IMR-90 (cell line): ENCODE measurements at regions not wholly inside any gene's neighbourhood (a gene's known extent, or its start where the extent isn't known, plus 50 kb on each side); places are given as distances from the start of the nearest gene placed in this dataset.

ENCODE experiments used
- ATAC-seq: fragments of 200-7000 bp; cut with Tn5 transposase; 2 replicates; pipeline ENCODE4 v1.9.1; 2020; ENCODE audit warnings: low read depth, mild to moderate bottlenecking, moderate library complexity
- BruUV-seq: library from RNA; stranded (reverse); fragments of 400-500 nt; replicated peaks from 2 replicates; lab custom pipeline; 2021; lab: Mats Ljungman, UMichigan
- CTCF ChIA-PET: fragments of 300-600 bp; formaldehyde crosslinking; extraction: SDS; loops from one replicate; lab custom pipeline; 2021; ENCODE audit warnings: antibody characterized with exemption; lab: Yijun Ruan, JAX
- POLR2A ChIA-PET: fragments of 300-600 bp; sonication (Branson Sonifier 250); formaldehyde crosslinking; loops from one replicate; lab custom pipeline; 2022; ENCODE audit warnings: antibody characterized with exemption; ENCODE audit not compliant: unreplicated experiment; lab: Charles Lee
- DNase-seq: peaks from one replicate; pipeline ENCODE4 v3.0.0; 2013
- H2AFZ ChIP-seq: replicated peaks from 2 replicates; pipeline ENCODE3; 2013; ENCODE audit warnings: low read length, mild to moderate bottlenecking; ENCODE audit not compliant: poor library complexity
- H2AK5ac ChIP-seq: 2 replicates; pipeline ENCODE4 v1.6.1; 2013; ENCODE audit warnings: low read depth, low read length, inconsistent platforms
- H2AK9ac ChIP-seq: replicated peaks from 2 replicates; pipeline ENCODE3; 2013; ENCODE audit warnings: mild to moderate bottlenecking, low read depth, low read length, moderate library complexity; ENCODE audit not compliant: poor library complexity
- H2BK120ac ChIP-seq: 2 replicates; pipeline ENCODE4 v1.6.1; 2013; ENCODE audit warnings: low read depth, low read length, inconsistent platforms
- H2BK15ac ChIP-seq: 3 replicates; pipeline ENCODE4 v1.6.1; 2013; ENCODE audit warnings: low read depth, low read length, inconsistent platforms
- H2BK20ac ChIP-seq: 2 replicates; pipeline ENCODE4 v1.6.1; 2013; ENCODE audit warnings: low read depth, mild to moderate bottlenecking, inconsistent platforms, low read length, moderate library complexity
- H2BK5ac ChIP-seq: 2 replicates; pipeline ENCODE4 v1.6.1; 2013; ENCODE audit warnings: mild to moderate bottlenecking, low read depth, low read length, inconsistent platforms; ENCODE audit not compliant: poor library complexity, severe bottlenecking
- H3K14ac ChIP-seq: replicated peaks from 2 replicates; pipeline ENCODE4 v1.6.1; 2013; ENCODE audit warnings: low read depth, low read length, inconsistent platforms
- H3K18ac ChIP-seq: 2 replicates; pipeline ENCODE4 v1.6.1; 2013; ENCODE audit warnings: low read depth, low read length, control low read depth
- H3K23ac ChIP-seq: 2 replicates; pipeline ENCODE4 v1.6.1; 2013; ENCODE audit warnings: low read depth, low read length, inconsistent platforms
- H3K27ac ChIP-seq: 2 replicates; pipeline ENCODE4 v1.5.1; 2013; ENCODE audit warnings: mild to moderate bottlenecking, control low read depth, low read length; ENCODE audit not compliant: insufficient read depth
- H3K27me3 ChIP-seq: 2 replicates; pipeline ENCODE4 v1.6.1; 2013; ENCODE audit warnings: low read length; ENCODE audit not compliant: control insufficient read depth, insufficient read depth
- H3K36me3 ChIP-seq: 2 replicates; pipeline ENCODE4 v1.6.1; 2013; ENCODE audit warnings: low read length, mixed read lengths; ENCODE audit not compliant: control insufficient read depth, insufficient read depth
- H3K4ac ChIP-seq: 2 replicates; pipeline ENCODE4 v1.6.1; 2013; ENCODE audit warnings: low read depth, low read length, inconsistent platforms
- H3K4me1 ChIP-seq: 2 replicates; pipeline ENCODE4 v1.6.1; 2013; ENCODE audit warnings: low read length, mixed read lengths; ENCODE audit not compliant: control insufficient read depth, insufficient read depth
- H3K4me2 ChIP-seq: 2 replicates; pipeline ENCODE4 v1.6.1; 2013; ENCODE audit warnings: low read depth, mild to moderate bottlenecking, control low read depth, low read length, moderate library complexity
- H3K4me3 ChIP-seq: 2 replicates; pipeline ENCODE4 v1.5.1; 2013; ENCODE audit warnings: low read depth, mild to moderate bottlenecking, control low read depth, low read length, moderate library complexity; ENCODE audit not compliant: insufficient read depth
- H3K56ac ChIP-seq: 2 replicates; pipeline ENCODE4 v1.6.1; 2013; ENCODE audit warnings: low read length, inconsistent platforms; ENCODE audit not compliant: insufficient read depth; ENCODE audit errors: extremely low read depth
- H3K79me1 ChIP-seq, 2 experiments: 2 replicates each; pipeline ENCODE4 v1.6.1; 2013; ENCODE audit warnings: low read length in 2 of 2, inconsistent platforms in 1 of 2, low read depth in 1 of 2
- H3K9ac ChIP-seq: 2 replicates; pipeline ENCODE4 v1.6.1; 2013; ENCODE audit warnings: low read depth, low read length, control low read depth
- H3K9me1 ChIP-seq: 2 replicates; pipeline ENCODE4 v1.6.1; 2013; ENCODE audit warnings: low read length, inconsistent platforms; ENCODE audit not compliant: insufficient read depth
- H3K9me3 ChIP-seq: 2 replicates; pipeline ENCODE4 v1.6.1; 2013; ENCODE audit warnings: low read length; ENCODE audit not compliant: control insufficient read depth, insufficient read depth
- H4K20me1 ChIP-seq: 2 replicates; pipeline ENCODE4 v1.6.1; 2013; ENCODE audit warnings: low read length, inconsistent platforms; ENCODE audit not compliant: insufficient read depth
- H4K5ac ChIP-seq: 2 replicates; pipeline ENCODE4 v1.6.1; 2013; ENCODE audit warnings: mild to moderate bottlenecking, low read depth, low read length, control low read depth
- H4K8ac ChIP-seq, 2 experiments: 2 replicates each; pipeline ENCODE4 v1.6.1; 2013; ENCODE audit warnings: low read depth in 2 of 2, low read length in 2 of 2, control low read depth in 1 of 2, inconsistent platforms in 1 of 2
- H4K91ac ChIP-seq: 2 replicates; pipeline ENCODE4 v1.6.1; 2013; ENCODE audit warnings: low read depth, low read length, inconsistent platforms; ENCODE audit not compliant: insufficient read depth
- BHLHE40 ChIP-seq: fragments of 150-350 bp; IDR thresholded peaks from 2 replicates; pipeline ENCODE4 v1.6.1; 2016; ENCODE audit warnings: mild to moderate bottlenecking, low read depth, low read length
- CEBPB ChIP-seq: IDR thresholded peaks from 2 replicates; pipeline ENCODE4 v1.6.1; 2012; ENCODE audit warnings: low read depth, low read length, improper control_type of control experiment
- CHD1 ChIP-seq: IDR thresholded peaks from 2 replicates; pipeline ENCODE4 v1.6.1; 2012; ENCODE audit warnings: low read depth, low read length, improper control_type of control experiment
- MXI1 ChIP-seq: IDR thresholded peaks from 2 replicates; pipeline ENCODE4 v1.6.1; 2012; ENCODE audit warnings: low read depth, mild to moderate bottlenecking, low read length, moderate library complexity, borderline replicate concordance
- RAD21 ChIP-seq: IDR thresholded peaks from 2 replicates; pipeline ENCODE4 v1.6.1; 2012; ENCODE audit warnings: low read length, improper control_type of control experiment
- RCOR1 ChIP-seq: IDR thresholded peaks from 2 replicates; pipeline ENCODE4 v1.6.1; 2012; ENCODE audit warnings: mild to moderate bottlenecking, low read length, improper control_type of control experiment; ENCODE audit not compliant: insufficient replicate concordance
- SMC3 ChIP-seq: fragments of 150-350 bp; IDR thresholded peaks from 2 replicates; pipeline ENCODE4 v1.6.1; 2016; ENCODE audit warnings: low read depth, mild to moderate bottlenecking, antibody characterized with exemption, low read length, moderate library complexity
- USF2 ChIP-seq: fragments of 150-350 bp; IDR thresholded peaks from 2 replicates; pipeline ENCODE4 v1.6.1; 2017; ENCODE audit warnings: mild to moderate bottlenecking, antibody characterized with exemption, low read length, low read depth
- WGBS, 2 experiments: methylation state at CpG; one replicate each; pipeline versions ENCODE4 v1.1.5 to v1.1.7; 2013; ENCODE audit warnings: missing lambda C conversion rate in 2 of 2; ENCODE audit not compliant: insufficient read length in 1 of 2; ENCODE audit errors: extremely low coverage in 2 of 2; 5-methylcytosine and 5-hydroxymethylcytosine counted together
- dilution Hi-C: fragments of 300-500 bp; cut with HindIII; formaldehyde crosslinking; loops from one replicate; pipeline ENCODE4 v1.14.3; 2018; ENCODE audit warnings: low sequenced_read_pairs; ENCODE audit not compliant: unreplicated experiment
- in situ Hi-C: fragments of 300-500 bp; cut with MboI; formaldehyde crosslinking; loops from 3 replicates; pipeline ENCODE4 v1.14.3; 2019; ENCODE audit warnings: low sequenced_read_pairs, inconsistent platforms, mixed read lengths
- intact Hi-C: fragments of 100-400 bp; cut with micrococcal nuclease; formaldehyde crosslinking; loops from 2 replicates; pipeline ENCODE4 v1.10.0; 2022

DNA sequence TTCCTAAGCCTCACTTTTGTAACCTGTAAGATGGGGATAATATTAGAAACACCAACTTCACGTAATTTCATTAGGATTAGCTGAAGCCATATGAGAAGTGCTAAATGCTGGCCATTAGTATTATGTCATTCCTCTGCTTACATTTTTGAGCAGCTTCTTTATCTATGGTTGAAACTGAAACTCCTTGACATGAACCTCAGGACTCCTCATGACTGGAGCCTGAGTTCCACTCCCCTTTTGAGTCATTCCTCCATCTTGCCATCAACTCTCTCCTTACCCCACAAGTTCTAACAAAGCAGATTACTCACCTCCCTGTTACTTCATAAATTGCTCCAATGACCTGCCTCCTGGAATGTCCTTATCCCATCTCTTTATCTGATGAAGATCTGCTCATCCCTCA, 123.2 kb upstream of the KCNIP4 start:
- Histone ChIP-seq H3K14ac (no peak overlapping the region), H2BK120ac (no peak overlapping the region), H2AFZ (no peak overlapping the region), H3K36me3 (no peaks in the 10 kb centered on the region), H3K4ac (no peak overlapping the region), H3K18ac (no peak overlapping the region), H4K8ac (no peak overlapping the region), H2AK9ac (no peak overlapping the region), H2AK5ac (no peak overlapping the region), H4K20me1 (no peaks in the 10 kb centered on the region), H4K91ac (no peak overlapping the region), H2BK15ac (no peak overlapping the region), H3K27ac (no peak overlapping the region), H2BK5ac (no peak overlapping the region), H4K5ac (no peak overlapping the region), H3K9ac (no peak overlapping the region), H3K4me3 (no peak overlapping the region), H3K4me1 (no peaks in the 10 kb centered on the region), H2BK20ac (no peak overlapping the region), H3K9me1 (no peaks in the 10 kb centered on the region), H3K4me2 (no peak overlapping the region), H3K56ac (no peak overlapping the region), H3K79me1 (no peaks in the 10 kb centered on the region), H3K23ac (no peak overlapping the region), H3K27me3 (no peaks in the 10 kb centered on the region), H3K9me3 (peaks cover 3% of the 10 kb centered on the region; the same call in 1 of the 2 replicates)
- DNase-seq (no peak), ATAC-seq (no peak)
- in situ Hi-C loops (no loop called here), dilution Hi-C loops (no loop called here), intact Hi-C loops (no loop called here)
- BruUV-seq: no TSS peak
- TF ChIP-seq BHLHE40 (no peak), USF2 (no peak), CEBPB (no peak), RCOR1 (no peak), SMC3 (no peak), CHD1 (no peak), RAD21 (no peak), MXI1 (no peak)
- POLR2A ChIA-PET: no interaction called here
- CTCF ChIA-PET: interaction anchor here (0.7 kb wide), 1 partner anchor 18 kb away, joined by 3 read pairs; no protein-coding TSS in a partner anchor
- WGBS, 2 experiments: no CpG with 5 or more reads among the region's 1 CpG
